Activated naive CD8-positive, alpha-beta T cell treated with anti-CD3 and anti-CD28 coated beads for 36 hours (primary cell): ENCODE measurements at regions not wholly inside any gene's neighbourhood (a gene's known extent, or its start where the extent isn't known, plus 50 kb on each side); places are given as distances from the start of the nearest gene placed in this dataset.

Experiments
- DNase-seq: peaks from one replicate; pipeline ENCODE4 v3.0.0; 2021
- H3K27ac Mint-ChIP-seq: one replicate; pipeline ENCODE4 v1.8.0; 2022; ENCODE audit warnings: mild to moderate bottlenecking, moderate library complexity, mixed read lengths
- H3K27me3 Mint-ChIP-seq: one replicate; pipeline ENCODE4 v1.8.0; 2022; ENCODE audit warnings: mild to moderate bottlenecking, mixed read lengths
- H3K36me3 Mint-ChIP-seq: one replicate; pipeline ENCODE4 v1.8.0; 2021; ENCODE audit warnings: mild to moderate bottlenecking, mixed read lengths
- H3K4me1 Mint-ChIP-seq: one replicate; pipeline ENCODE4 v1.8.0; 2021; ENCODE audit warnings: mixed read lengths
- H3K4me3 Mint-ChIP-seq: one replicate; pipeline ENCODE4 v1.8.0; 2022; ENCODE audit warnings: mild to moderate bottlenecking, moderate library complexity, mixed read lengths
- H3K9me3 Mint-ChIP-seq: one replicate; pipeline ENCODE4 v1.8.0; 2022; ENCODE audit warnings: mixed read lengths

DNA sequence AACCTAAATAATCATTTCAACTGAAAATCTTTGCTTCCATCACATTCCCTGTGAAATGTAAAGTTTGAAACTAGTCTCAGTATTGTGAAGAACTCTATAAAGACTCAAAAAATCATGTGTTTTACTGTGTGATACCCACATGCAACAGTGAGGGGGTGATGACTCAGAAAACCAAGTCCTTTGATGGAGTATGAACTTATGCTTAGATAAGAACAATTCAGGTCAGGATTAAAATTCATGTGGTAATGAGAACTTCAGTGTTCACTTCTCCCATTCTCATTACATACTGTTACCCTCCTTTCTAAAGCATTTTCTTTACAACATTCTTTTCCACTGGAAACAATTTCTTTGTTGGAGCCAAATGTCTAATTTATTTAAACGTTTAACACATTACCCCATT lies 360.2 kb downstream of the FSIP2 start:
- no peaks in the 10 kb centered on the region for H3K27me3 Mint-ChIP-seq
- H3K36me3 Mint-ChIP-seq = no peaks in the 10 kb centered on the region
- no peak overlapping the region for H3K27ac Mint-ChIP-seq
- H3K4me3 Mint-ChIP-seq = no peak overlapping the region
- H3K9me3 Mint-ChIP-seq = peaks cover 1% of the 10 kb centered on the region
- H3K4me1 Mint-ChIP-seq = no peaks in the 10 kb centered on the region
- no peak for DNase-seq

DNA sequence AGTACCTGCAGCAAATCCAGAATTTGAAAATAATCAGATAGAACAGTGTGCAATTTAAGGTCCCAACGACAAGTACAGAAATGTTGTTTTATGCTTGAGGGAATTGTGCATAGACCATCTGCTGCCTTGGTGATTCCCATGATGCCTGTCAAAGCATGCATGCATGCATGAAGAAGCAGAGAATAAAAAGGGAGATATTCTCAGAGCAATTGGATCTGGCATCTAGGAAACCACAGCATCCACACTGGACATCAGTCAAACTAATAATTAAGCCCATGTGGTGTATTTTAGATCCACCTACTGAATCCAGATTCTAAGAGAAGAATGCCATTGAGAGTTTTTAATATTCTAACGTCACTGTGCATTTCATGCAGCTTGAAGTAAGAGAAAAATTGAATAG lies 361.2 kb downstream of the FSIP2 start:
- H3K9me3 Mint-ChIP-seq = peaks cover 1% of the 10 kb centered on the region

DNA sequence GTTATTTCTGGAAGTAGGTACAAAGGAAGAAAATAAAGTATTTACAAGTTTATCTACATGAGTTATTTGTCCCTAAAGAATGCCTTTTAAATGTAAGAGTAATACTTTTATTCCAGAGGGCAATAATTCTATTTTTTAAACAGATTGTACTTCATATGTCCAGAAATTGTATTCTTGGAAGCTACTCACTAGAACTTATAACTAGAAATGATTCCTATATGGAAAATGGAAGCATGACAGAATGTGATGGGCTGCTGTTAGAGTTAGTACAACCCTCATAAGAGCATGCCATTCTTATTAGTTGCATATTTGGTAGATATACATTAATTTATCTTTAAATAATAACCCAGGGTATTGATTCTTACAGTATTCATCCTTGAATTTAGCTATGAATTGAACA lies 362.0 kb downstream of the FSIP2 start:
- H3K4me3 Mint-ChIP-seq = no peak overlapping the region
- H3K9me3 Mint-ChIP-seq = peaks cover 1% of the 10 kb centered on the region
- H3K4me1 Mint-ChIP-seq = no peaks in the 10 kb centered on the region
- DNase-seq = no peak
- H3K36me3 Mint-ChIP-seq = no peaks in the 10 kb centered on the region
- no peaks in the 10 kb centered on the region for H3K27me3 Mint-ChIP-seq
- no peak overlapping the region for H3K27ac Mint-ChIP-seq

More for the DNA sequence above, 361.2 kb downstream of the FSIP2 start:
- no peaks in the 10 kb centered on the region for H3K27me3 Mint-ChIP-seq
- H3K4me3 Mint-ChIP-seq = no peak overlapping the region
- no peaks in the 10 kb centered on the region for H3K36me3 Mint-ChIP-seq
- no peaks in the 10 kb centered on the region for H3K4me1 Mint-ChIP-seq
- DNase-seq = no peak
- H3K27ac Mint-ChIP-seq = no peak overlapping the region

DNA sequence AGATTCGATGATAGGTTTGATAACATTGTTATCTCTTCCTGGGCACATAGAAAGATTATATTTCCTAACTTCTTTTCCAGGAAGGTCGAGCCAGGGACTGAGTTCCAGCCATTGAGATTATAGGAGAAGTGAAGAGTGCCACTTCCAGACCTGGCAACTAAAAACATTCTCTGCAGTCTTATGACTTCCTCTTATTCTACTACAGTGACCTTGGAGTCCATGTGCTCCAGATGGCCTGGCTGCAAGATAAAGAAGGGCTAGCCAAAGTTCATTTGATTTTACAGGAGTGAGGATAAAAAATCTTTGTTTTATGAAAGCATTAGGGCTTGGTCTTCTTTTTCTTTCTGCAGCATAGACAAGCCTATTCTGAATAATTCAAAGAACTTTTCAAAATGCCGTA lies 363.0 kb downstream of the FSIP2 start:
- no peaks in the 10 kb centered on the region for H3K4me1 Mint-ChIP-seq
- peaks cover 1% of the 10 kb centered on the region for H3K9me3 Mint-ChIP-seq
- no peak for DNase-seq
- no peak overlapping the region for H3K27ac Mint-ChIP-seq
- H3K4me3 Mint-ChIP-seq = no peak overlapping the region
- H3K36me3 Mint-ChIP-seq = no peaks in the 10 kb centered on the region
- H3K27me3 Mint-ChIP-seq = no peaks in the 10 kb centered on the region

DNA sequence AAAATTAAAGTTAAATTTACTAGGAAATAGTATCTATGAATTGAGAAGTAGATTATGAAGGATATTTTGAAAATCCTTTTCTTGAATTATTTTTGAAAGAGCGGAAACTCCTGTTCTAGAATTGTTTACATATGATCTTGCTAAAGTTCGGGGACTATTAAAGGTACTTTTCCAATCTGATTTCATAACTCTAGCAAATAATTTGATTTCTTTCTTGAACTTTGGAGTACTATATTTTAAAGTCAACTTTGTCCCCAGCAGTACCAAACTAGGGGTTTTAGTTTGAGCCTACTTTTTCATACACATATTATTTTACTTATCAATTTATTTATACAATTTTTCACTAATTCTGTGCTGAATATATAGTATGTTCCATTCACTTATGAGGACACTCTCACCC lies 364.7 kb downstream of the FSIP2 start:
- Mint-ChIP-seq H3K36me3 (no peaks in the 10 kb centered on the region), H3K4me1 (no peaks in the 10 kb centered on the region), H3K27ac (no peak overlapping the region), H3K4me3 (no peak overlapping the region), H3K27me3 (no peaks in the 10 kb centered on the region), H3K9me3 (peaks cover 3% of the 10 kb centered on the region)
- DNase-seq = no peak

DNA sequence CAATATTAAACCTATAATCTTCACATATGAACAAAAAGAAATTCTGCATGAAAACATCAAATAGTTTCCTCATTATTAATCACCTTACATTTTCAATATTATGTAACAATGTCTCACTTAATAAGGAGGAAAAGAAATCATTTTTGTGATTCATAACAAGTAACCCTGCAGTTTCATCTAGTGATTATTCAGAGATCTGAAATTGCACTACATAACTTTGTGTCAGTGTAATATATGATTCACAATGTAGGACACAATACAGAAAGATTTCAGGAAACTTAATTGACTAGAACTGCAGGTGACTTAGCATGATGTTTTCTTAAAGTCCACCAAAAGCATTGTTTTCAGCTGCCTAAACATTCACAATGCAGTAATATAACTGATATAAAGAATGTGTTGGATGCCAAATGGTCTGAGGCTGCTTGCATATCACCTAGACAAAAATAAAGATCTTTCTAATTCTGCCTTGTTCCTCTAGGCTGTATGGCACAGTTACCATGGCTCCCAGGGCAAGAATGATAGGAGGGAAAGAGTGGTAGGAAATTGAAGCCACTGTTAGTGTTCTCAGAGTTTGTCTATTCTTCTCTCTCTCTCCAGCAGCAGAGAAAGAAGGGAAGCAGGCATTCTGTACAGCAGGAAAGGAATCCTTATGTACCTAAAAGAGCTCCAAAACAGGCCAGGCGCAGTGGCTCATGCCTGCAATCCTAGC lies 366.6 kb downstream of the FSIP2 start:
- Mint-ChIP-seq H3K4me1 (peaks cover 6% of the 10 kb centered on the region), H3K27ac (no peak overlapping the region), H3K36me3 (peaks cover 3% of the 10 kb centered on the region), H3K4me3 (no peak overlapping the region), H3K9me3 (peaks cover 7% of the 10 kb centered on the region), H3K27me3 (no peaks in the 10 kb centered on the region)
- DNase-seq = no peak

DNA sequence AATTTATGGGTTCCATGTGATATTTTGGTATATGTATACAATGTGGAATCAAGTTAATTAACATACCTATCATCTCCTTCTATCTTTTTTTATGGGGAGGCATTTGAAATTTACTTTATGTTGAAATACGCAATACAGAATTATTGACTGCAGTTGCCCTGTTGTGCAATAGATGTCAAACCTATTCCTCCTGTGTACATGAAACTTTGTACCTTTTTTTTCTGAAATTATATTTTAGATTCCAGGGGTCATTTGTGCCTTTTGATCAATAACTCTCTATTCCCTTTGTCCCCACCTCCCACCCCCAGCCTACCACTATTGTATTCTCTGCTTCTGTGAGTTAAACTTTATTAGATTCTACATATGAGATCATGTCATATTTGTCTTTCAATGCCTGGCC lies 369.9 kb downstream of the FSIP2 start:
- Mint-ChIP-seq H3K27me3 (no peaks in the 10 kb centered on the region), H3K9me3 (peaks cover 21% of the 10 kb centered on the region), H3K27ac (no peak overlapping the region), H3K36me3 (peaks cover 7% of the 10 kb centered on the region), H3K4me3 (no peak overlapping the region), H3K4me1 (peaks cover 6% of the 10 kb centered on the region)
- DNase-seq = no peak

DNA sequence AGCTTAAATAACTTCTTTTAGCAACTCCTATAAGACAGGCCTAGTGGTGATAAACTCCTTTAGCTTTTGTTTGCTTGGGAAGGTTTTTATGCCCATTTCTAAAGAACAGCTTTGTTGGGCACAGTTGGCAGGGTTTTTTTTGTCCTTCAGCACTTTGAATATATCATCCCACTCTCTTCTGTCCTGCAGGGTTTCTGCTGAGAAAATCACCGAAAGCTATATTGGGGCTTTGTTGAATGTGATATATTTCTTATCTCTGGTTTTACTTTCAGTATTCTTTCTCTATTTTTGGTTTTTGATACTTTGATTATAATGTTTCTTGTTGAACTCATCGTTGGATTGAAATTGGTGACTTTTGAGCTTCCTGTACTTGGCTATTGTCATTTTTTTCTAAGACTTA lies 372.8 kb upstream of the ZC3H15 start:
- H3K9me3 Mint-ChIP-seq = peaks cover 30% of the 10 kb centered on the region

DNA sequence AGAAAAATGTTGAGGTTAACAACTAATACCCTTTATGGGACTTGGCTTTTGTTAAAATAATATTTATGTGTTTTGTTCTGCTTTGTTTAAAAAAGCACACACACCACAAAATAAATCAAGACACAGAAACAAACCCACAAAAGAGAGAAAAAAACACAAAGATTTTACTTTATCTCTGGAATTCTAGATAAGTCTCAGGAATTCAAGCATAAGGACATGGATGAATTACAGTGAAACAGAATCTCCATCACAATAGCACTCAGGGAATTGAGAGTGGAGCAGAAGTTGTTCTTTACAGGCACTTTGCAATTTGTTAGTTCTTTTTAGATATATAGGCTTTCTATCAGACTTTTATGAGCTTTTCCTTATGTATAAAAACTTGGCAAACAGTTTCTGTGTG lies 360.9 kb upstream of the ZC3H15 start:
- H3K27ac Mint-ChIP-seq = no peak overlapping the region

More for the DNA sequence above, 372.8 kb upstream of the ZC3H15 start:
- H3K4me1 Mint-ChIP-seq = peaks cover 6% of the 10 kb centered on the region
- no peak overlapping the region for H3K4me3 Mint-ChIP-seq
- no peak for DNase-seq
- H3K27ac Mint-ChIP-seq = no peak overlapping the region
- peaks cover 43% of the 10 kb centered on the region for H3K36me3 Mint-ChIP-seq
- H3K27me3 Mint-ChIP-seq = no peaks in the 10 kb centered on the region

DNA sequence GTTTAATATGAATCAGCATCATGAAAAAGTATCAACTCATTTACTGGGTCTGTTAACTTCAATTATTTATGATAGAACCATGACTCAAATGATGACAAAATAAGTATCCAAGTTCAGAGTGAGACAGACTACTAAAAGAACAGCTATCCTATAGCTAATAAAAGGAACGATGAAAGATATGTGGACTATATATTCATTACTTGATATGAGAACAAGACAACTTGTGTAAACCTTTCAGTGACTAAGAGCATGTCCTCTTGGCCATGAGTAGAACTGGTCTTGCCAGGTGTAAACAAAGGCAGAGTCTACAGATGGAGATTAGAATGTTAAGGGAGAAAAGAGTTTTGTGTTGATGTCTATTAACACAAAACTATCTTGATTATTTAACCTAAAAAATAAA lies 360.4 kb upstream of the ZC3H15 start:
- Mint-ChIP-seq H3K9me3 (peaks cover 4% of the 10 kb centered on the region), H3K27ac (no peak overlapping the region), H3K27me3 (no peaks in the 10 kb centered on the region), H3K36me3 (peaks cover 6% of the 10 kb centered on the region), H3K4me1 (no peaks in the 10 kb centered on the region), H3K4me3 (no peak overlapping the region)
- DNase-seq = no peak

More for the DNA sequence above, 360.9 kb upstream of the ZC3H15 start:
- no peak for DNase-seq
- no peak overlapping the region for H3K4me3 Mint-ChIP-seq
- peaks cover 4% of the 10 kb centered on the region for H3K9me3 Mint-ChIP-seq
- H3K4me1 Mint-ChIP-seq = no peaks in the 10 kb centered on the region
- no peaks in the 10 kb centered on the region for H3K27me3 Mint-ChIP-seq
- peaks cover 6% of the 10 kb centered on the region for H3K36me3 Mint-ChIP-seq

DNA sequence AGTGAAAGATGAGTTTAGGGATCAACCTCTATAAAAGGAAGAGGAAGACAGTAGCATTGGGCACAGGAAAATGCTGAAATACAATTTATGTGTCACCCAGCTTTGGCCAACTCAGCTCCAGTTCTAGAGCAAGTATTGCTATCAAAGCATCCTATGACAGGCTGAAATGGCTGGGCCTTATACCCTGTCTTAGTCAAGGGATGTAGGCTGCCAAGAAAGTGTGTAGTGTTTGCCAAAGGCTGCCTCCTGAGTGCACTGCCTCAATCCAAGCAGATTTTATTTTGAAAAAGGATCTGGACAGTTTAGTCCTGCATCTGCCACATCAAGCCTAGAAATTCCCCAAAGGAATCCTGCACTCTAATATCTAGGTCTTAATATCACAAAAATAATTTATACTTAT lies 359.9 kb upstream of the ZC3H15 start:
- H3K9me3 Mint-ChIP-seq = peaks cover 4% of the 10 kb centered on the region
- H3K36me3 Mint-ChIP-seq = peaks cover 6% of the 10 kb centered on the region
- H3K4me1 Mint-ChIP-seq = no peaks in the 10 kb centered on the region
- H3K27me3 Mint-ChIP-seq = no peaks in the 10 kb centered on the region
- H3K4me3 Mint-ChIP-seq = no peak overlapping the region
- no peak overlapping the region for H3K27ac Mint-ChIP-seq
- DNase-seq = no peak

DNA sequence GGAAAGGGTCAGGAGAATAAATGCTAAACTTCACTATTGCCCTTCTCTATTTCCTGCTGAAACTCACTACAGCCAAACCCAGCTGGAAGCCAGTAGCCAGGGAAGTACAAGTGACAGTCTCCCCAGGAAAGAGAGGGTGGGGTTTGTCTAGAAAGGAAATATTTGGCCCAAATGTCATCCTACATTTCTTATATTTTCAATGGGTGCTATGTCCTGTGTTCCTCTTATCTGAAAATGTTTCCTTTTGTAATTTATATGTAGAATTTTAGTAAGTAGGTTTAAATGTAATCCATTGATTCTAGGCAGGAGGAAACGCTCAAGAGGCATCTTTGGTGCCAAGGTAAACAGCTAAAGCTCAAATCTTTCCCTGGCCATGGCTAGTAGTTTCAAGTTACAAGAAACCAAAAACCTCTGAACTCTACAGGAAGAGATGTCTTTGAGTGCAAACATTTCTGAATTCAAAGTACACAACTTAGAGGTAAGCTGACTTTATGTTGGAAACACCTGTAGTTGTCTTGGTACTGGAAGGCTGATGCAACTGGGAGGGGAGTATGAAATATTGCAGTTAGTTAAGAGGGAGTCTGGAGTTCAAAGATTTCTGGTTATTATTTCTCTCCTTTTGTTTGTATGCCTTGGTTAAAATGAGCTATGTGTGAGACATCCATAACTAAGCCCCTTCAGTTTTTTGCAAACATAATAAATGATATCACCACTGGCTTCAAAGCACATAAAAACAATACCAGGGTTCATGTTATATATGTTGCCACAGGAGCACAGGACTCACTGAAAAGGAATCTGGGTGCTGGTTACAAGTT lies 356.1 kb upstream of the ZC3H15 start:
- no peaks in the 10 kb centered on the region for H3K4me1 Mint-ChIP-seq

DNA sequence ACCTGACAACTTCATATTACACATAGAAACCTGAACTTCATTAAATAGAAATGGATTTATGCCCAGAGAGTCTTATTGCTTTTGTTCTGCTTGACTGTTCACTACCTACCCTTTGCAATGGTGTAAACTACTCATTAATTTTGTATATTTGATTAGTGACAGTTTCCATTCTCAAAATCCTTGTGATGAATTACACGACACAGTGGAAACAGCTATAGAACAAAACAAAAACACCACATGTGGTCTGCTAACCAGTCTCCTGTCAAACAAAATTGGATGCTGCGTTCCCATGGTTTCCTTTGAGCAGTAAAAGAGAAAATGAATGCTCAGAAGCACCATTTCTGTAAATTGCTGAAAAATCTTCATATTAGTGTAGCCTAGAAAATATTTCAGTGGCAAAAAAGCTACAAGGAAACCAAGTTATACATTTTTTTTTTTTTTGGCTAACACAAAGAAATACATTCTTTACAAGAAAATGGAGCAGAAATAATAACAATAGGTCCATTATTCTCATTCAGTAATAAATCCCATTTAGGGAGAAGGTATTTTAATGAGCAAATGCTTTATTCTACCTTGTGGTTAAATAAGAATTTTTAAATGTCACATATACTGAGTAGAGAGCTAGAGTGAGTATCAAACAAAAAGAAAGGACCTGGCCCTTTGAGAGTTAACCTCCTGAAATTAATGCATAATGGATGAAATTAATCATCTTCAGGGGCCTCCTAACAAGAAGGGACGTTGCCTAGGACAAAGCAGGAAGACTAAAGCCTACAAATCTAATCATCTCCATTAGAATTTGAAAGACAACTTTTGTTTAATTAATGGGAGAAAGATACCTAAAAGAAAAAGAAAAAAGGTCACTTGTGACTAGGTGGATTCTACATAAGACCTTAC lies 355.1 kb upstream of the ZC3H15 start:
- Mint-ChIP-seq H3K4me1 (no peaks in the 10 kb centered on the region), H3K27me3 (no peaks in the 10 kb centered on the region)

More for the DNA sequence above, 356.1 kb upstream of the ZC3H15 start:
- Mint-ChIP-seq H3K27me3 (no peaks in the 10 kb centered on the region), H3K36me3 (no peaks in the 10 kb centered on the region), H3K4me3 (no peak overlapping the region), H3K27ac (no peak overlapping the region), H3K9me3 (peaks cover 2% of the 10 kb centered on the region)
- DNase-seq = no peak

DNA sequence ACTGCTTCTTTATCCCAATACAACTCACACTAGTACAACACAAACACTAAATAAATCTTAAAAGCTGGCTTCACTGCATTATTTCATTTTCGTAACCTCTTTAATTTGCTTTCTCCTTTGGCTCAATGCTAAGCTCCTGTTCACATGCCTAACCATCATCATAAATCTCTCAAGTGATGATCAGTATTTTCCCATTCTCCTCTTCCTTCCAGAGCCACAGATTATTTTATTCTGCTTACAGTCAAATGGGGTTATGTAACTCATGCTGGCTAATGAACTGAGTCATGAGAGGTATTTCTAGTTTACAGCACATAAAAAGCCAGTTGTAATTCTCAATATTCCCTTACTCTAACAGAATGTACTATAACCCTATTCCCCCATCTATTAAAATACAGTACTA lies 350.4 kb upstream of the ZC3H15 start:
- Mint-ChIP-seq H3K27ac (no peak overlapping the region), H3K36me3 (no peaks in the 10 kb centered on the region), H3K27me3 (no peaks in the 10 kb centered on the region), H3K4me1 (no peaks in the 10 kb centered on the region), H3K4me3 (no peak overlapping the region), H3K9me3 (peaks cover 2% of the 10 kb centered on the region)
- DNase-seq = no peak

More for the DNA sequence above, 355.1 kb upstream of the ZC3H15 start:
- peaks cover 2% of the 10 kb centered on the region for H3K9me3 Mint-ChIP-seq
- no peak overlapping the region for H3K4me3 Mint-ChIP-seq
- H3K36me3 Mint-ChIP-seq = no peaks in the 10 kb centered on the region
- DNase-seq = no peak
- H3K27ac Mint-ChIP-seq = no peak overlapping the region

DNA sequence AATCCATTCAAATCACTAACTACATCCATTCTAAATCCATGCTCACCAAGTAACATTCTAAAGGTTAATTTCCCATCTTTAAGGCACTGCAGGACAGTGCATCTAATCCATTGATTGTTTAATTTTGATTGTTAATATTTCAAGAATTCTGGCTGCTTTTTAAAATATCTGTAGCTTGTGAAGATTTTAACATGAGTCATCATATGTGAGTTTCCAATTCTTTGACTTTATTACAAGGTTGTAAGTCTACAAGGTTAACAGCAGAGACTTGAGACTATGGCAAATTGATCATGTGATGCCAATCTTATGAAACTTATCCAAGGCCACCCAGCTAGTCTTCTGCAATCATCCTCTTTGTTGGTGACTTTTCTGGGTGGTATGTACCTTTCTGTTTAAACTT lies 349.2 kb upstream of the ZC3H15 start:
- no peaks in the 10 kb centered on the region for H3K27me3 Mint-ChIP-seq
- no peak overlapping the region for H3K27ac Mint-ChIP-seq
- DNase-seq = no peak
- H3K36me3 Mint-ChIP-seq = no peaks in the 10 kb centered on the region
- no peak overlapping the region for H3K4me3 Mint-ChIP-seq
- H3K4me1 Mint-ChIP-seq = no peaks in the 10 kb centered on the region
- H3K9me3 Mint-ChIP-seq = peaks cover 2% of the 10 kb centered on the region
